IPS DF 4.7 (cell line): ENCODE measurements at regions not wholly inside any gene's neighbourhood (a gene's known extent, or its start where the extent isn't known, plus 50 kb on each side); places are given as distances from the start of the nearest gene placed in this dataset.
"Not testable (repeated sequence)": the region's sequence is repeated elsewhere in the genome, so short reads cannot be mapped to it uniquely, and the experiment has no call there.

Source experiments
- DNase-seq: peaks from one replicate; pipeline ENCODE4 v3.0.0-alpha.2; 2013; ENCODE audit warnings: low spot score; ENCODE audit errors: extremely low read depth

DNA sequence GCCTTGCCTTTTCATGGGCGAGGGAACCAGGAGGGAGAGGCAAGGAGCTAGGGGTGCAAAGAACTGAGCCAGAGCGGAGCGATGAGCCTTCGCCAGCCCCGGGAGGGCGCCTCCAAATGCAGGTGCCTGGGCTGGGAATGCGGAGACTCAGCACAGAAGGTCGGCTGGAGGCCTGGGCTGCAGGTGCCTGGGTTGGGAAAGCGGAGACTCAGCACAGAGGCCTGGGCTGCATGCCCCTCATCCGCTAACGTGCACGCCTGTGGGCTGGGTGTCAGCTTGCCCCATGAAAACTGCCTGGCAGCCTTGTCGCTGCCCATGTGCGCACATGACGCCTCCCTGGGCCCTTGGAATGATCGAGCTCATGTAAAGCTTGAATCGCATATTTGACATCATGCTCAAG is 51.8 kb downstream of the POM121L12 start:
- DNase-seq, result no peak

DNA sequence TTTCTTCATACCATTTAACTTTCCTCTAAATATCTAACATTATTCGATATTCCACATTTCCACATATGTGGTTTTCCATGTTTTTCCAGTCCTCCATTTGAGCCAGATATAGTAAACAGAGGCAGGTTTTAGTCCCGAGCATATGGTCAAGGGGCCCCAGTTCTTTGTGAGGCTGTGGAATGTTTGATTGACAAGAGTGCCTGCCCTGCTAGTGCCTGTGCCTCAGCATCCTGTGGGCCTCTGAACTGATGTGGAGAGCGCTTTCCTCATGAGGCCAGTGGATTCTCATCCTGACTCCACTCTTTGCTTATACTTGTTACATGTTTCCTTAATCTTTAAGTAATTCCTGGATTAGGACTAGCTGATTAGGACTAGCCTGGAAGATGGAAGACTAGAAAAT is 58.8 kb downstream of the POM121L12 start:
- DNase-seq, result no peak

DNA sequence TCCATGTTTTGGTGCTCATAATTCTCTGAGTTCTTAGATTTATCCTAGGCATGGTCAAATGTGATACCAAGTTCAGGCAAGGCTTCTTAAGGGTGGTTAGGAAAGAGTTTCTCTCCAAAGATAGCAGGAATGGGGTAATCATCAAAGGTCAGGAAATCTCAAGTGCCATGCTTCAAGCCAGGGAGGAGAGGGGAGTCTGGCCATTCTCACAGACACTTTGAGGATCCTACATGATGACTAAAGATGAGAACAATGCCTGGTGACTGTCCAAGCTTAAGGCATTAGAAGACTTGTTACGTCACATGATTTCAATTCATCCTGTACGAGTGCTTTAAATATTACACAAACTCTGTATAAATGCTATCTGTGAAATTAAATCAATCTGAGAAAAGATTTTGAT is 59.4 kb downstream of the POM121L12 start:
- no peak for DNase-seq

DNA sequence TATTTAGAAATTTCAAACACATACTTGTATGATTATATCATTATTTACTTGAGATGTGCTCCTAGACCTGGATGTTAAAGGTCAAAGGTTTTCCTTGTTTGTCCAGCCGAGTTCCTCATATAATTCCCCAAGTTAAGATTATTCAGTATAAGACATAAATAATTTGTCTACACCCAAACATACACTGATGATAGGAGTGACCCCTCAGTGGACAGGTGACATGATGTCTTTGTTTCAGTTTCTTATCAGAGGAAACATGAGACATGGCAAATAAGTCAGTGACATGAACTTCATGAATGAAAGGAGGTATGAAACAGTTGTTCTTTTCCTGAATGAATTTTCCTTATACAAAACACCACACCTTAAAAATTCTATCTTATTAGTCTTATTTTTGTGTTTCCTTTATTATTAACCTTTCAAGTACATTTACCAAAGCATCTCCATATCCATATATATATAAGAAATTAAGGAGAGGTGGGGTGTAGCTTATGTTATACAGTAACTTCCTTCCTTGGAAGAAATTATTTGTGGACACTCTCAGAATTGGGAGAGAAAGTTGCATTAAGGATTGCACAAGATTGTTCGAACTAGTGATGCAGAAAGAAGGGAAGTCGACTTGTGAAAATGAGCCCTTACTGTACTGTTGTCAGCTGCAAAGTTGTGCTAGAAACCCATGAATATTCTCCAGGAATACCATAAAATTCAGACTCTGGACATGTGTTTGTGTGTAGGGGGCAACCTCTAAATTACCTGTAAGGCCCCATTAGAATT is 60.5 kb downstream of the POM121L12 start:
- DNase-seq, result no peak

DNA sequence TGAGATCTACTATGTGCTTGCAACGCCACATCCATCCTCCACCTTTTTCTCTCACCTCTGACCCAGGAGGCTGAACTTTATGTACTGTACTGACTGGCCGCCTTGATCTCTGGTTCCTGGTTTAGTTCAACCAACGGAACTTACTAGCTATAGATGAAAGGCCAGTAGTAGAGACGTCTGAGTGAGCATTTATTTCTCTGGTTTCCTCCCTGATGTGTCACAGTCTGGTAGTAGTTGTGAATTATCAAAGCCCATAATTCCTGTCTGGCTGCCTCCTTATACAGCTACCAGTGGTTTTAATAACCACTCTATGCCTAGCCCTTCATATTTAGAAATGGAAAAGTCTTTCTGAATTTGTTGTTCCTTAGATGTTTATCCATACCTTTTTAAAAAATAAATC is 64.7 kb downstream of the POM121L12 start:
- DNase-seq, result no peak

DNA sequence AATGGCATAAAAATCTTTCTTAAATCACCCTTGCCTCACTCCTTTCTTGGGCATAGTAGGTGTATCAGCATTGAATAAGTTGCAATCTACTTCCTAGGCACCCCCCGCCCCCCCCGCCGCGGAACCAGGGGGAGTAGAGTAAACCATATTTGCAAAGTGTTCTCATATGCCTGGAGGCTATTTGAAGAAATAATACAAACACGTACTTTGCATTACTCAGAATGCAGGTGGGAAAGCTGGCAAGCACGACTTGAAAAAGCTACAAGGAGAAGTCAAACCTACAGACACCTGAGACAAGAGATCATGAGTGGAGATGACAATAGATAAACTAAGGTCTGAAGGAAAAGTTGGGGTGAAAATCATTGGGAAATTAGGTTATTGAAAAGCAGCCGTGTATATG is 65.6 kb downstream of the POM121L12 start:
- DNase-seq, result no peak

DNA sequence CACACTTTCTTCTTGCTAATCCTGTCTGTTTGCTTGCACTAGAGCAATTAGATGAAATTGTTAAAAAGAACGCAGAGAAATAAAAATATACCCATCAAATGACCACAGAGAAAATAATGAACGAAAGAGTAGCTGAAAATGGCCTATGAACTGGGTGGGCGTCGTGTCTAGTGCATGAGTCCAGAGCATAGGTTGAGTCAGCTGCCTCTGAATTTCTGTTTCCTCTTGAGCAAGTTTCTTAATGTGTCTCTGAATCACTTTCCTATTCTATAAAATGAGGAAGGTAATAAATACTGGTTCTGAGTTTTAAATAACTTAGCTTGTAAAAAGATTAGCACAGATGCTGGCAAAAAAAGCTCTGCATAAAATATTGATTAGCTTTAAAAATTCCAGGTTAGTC is 75.0 kb downstream of the POM121L12 start:
- no peak for DNase-seq

DNA sequence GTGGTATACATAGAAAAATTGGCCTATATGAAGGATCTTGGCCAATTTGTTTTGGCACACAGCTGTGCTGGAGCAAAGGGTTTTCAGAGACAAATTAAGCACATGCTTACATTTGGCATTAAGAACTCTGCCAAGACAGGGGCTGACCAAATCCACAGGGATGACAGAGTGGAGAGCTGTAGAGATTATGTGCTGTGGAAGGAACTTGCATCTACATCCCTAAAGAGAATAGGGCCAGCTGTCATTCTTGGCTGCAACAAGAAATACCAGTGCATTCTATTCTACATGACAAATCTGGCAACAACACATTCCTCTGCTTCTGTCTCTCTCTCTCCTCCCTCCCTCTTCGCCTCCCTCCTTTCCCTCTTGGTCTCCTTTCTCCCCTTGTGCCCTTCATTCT is 75.6 kb downstream of the POM121L12 start:
- no peak for DNase-seq

DNA sequence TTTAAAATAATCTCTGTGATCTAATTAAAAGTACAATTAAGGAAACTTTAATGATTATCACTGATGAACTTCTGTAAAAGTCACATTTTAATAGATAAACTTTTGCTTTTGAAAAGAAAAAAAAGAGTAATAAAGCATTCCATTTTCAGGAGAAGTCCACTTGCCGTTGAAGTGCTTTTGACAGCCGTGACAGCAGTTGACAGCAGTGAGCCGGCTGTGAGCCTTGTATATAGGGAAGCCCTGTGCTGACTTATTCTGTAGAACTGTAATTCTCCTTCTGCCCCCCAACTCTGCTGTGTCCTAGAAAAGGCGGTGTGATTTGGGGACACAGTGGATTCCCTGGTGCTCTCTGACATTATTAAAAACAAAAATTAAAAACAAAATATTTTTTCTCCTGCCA is 78.0 kb downstream of the POM121L12 start:
- DNase-seq, result no peak

DNA sequence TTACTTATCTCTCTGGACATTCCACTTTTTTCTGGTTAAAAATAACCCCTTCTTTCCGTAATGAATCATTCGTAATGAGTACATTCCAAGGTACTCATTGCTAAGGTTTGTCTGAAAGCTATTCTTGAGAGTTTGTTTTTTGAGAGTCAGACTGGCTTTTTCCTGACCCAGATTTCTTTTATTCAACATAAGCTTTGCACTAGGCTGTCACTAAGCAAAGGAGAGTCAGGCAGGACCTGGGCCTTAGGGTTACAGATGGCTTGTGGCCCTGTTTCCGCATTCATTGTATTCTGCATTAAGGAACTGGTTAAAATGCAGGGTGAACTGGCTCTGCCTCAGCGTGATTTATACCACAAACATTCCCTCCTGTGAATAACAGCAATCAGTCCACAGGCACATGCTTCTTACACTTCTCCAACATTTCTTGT is 84.1 kb downstream of the POM121L12 start:
- no peak for DNase-seq

DNA sequence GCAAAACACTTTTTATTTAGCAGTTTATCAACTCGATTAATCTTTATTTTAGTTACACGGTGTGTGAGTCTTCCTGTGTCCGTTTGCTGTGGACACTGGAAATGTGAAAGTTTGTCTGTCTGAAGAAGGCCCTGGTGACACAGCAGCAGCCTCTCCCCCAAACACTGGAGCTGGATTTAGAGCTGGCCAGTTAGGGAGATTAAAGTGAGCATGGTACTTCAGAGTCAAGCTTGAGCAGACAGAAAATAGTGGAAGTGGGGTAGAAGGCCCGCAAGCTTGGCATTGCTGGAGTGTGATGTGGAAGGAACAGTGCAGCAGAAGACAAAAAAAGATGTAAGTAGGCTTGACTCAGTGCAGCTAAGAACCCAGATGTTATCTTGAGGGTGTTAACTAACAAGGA is 85.9 kb downstream of the POM121L12 start:
- no peak for DNase-seq

DNA sequence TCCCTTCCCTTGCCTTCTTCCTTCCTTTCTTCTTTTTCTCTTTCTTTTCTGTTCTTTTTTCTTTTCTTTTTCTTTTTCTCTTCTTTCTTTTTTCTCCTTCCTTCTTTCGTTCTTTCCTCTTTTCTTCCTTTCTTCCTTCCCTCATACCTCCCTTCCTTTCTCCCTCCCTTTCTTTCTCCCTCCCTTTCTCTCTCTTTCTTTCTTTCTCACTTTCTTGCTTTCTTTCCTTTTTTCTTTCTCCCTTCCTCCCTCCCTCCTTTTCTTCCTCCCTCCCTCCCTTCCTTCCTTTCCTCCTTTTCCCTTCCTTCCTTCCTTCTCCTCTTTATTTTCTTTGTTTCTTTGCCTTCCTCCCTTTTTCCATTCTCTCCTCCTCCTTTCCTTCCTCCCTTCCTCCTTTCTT is 96.3 kb downstream of the POM121L12 start:
- no peak for DNase-seq

DNA sequence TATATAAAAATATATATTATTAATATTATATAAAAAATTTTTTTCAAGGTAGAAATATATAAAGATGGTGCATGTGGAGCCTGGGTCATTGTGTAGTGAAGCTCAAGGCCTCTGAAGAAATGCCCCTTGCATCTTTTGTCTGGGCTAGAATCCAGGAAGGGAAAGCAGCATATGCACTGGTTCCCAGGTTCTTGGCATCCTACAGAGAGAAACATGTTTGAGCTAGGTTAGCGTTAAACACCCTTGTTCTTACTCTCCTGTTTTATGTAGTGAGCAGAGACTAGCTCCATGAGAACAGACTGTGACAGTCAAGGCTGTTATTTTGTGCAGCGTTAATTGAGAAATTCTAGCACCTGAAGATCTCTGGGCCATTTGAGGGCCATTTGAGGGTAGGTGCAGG is 116.1 kb downstream of the POM121L12 start:
- no peak for DNase-seq

DNA sequence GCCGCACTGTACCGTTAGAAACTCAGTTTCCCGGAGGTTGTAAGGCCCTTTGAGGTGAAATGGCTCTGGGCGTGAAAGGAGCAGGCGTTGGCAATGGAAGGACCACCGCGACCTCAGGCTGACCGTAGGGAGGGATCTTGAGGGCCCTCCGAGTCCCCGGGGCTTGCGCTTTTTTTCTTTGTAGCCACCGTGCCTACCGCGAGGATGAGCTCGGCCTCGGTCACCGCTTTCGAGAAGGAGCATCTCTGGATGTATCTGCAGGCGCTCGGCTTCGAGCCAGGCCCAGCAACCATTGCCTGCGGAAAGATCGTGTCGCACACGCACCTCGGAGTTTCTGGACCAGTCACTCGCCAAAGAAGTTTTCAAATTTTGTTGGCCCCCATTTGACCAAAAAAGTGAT is 151.8 kb downstream of the POM121L12 start:
- DNase-seq, result not testable (repeated sequence)

DNA sequence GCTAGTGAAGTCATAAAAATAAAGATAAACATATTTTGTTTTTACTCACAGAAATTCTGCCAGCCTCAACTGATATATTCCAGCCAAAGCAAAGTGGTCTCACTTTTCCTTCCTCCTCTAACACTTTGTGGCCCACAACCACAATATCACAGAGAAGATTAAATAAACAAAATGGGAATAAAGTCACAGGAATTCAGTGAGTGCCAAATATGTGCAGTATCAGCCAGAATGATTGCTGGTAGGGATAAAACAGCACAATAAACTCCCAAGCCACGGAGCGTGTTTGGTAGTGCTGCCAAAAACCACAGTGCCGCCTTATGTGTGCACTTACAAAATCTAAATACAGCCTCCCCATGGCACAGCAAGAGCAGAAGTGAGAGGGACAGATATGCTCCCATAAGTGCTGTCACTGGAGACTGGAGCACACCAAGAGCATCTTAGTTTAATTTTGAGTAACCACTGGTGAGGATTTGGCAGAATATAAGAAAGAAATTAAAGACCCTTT is 155.8 kb downstream of the POM121L12 start:
- DNase-seq, result no peak

DNA sequence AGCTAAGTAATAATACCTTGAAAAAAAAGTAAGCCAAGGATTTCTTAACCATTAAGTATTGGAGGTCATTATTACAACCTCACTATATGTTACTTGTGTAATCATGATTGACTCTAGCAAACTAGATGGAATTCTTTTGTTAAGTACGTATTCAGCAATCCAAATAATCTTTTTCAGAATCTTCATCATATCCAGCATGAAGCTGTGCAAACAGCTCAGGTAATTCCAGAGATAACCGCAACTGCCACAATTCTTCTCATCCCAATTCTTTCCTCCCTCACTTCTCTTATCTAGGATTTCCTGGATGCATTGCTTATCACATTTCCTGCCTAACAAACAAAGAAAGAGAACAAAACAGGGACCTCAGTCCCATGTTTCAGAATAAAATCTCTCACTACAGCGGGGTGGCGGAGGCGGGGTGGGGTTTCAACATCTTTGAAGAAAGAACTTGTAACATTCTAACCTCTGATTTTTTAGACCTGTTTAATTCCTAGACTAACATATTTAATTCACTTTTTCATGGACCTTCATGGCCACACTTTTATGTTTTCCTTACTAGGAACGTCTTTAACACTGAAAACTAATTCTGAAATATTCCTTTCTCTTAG is 156.5 kb downstream of the POM121L12 start:
- DNase-seq, result no peak

DNA sequence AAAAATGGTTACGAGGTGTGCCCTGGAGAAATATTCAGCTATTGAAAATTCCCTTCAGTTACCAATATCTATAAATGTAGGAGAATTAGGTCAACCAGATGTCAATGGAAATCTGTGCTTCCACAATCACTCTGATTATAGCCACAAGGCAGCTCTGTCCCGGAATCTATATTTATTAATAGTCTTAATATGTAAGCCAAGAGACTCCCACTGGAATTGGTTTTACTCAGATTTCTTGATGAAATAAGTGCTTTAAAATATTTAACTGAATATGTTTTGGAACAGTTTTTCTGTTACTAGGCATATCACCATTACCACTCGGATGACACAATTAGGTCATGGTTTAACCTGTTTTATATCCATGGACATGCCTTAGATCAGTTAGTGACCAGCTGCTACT is 169.6 kb downstream of the POM121L12 start:
- DNase-seq, result no peak

DNA sequence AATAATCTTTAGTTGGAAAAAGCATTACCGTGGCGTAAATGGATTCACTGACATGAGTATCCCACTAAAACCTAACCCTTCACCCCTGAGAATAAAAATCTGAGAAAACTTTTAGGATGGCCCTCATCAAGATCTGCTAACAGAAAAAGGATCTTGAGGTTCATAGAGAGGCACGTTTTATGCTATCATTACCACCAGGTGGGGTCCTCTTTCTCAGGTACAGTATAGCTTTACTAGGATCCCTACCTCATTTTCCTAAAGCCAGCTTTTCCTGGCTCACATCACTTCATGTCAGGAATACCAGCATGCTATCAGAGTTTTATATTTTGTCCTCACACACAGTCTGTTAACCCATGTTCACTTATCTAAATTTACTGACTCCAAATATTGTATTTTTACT is 173.7 kb downstream of the POM121L12 start:
- no peak for DNase-seq

DNA sequence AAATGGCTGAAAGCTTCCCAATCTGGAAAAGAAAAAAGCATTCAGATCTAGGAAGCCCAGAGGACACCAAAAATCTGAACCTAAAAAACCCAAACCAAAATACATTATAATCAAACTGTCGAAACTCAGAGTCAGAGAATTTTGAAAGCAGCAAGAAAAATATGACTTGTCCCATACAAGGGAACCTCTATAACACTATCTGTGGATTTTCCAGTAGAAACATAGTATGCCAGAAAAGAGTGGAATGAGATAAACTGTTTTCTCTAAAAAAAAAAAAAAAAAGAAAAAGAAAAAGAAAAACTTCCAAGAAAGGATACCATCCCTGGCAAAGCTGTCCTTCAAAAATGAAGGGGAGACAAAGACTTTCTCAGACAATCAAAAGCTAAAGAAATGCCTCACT is 179.0 kb downstream of the POM121L12 start:
- DNase-seq, result no peak

DNA sequence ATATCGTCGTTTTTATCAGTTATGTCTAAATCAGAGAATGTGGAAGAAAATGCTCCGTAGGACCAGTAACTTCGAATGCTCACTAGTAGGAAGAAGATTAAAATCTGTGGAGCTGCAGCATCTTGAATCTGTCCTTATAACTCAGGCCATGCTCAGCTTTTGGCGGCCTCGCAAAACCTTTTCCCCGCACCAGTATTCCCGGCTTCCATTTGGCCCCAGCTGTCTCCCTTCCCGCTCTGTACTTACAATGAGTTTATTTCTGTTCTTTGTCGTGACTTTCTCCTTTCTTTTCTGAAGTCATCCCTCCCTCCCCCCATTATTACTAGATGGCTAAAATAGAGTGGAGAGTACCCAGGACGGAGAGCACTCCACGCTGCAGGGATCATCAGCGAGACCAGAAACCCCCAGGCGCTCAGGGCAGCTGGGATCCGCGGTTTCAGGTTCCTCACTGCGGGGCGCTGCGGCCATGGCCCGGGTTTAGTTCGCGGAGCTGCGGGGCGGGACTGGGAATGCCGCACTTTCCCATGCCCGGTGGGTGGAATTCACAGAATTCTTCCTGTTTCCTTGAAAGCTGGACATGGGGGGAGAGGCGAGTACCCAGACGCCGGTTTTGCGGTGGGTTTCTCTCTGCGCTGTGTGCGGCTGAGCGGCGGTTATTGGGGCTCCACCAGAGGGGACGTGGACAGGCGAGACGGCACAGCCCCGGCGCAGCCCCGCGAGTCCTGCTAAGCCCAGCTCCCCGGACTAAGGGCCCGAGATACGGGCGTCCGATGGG is 183.5 kb downstream of the POM121L12 start:
- no peak for DNase-seq

DNA sequence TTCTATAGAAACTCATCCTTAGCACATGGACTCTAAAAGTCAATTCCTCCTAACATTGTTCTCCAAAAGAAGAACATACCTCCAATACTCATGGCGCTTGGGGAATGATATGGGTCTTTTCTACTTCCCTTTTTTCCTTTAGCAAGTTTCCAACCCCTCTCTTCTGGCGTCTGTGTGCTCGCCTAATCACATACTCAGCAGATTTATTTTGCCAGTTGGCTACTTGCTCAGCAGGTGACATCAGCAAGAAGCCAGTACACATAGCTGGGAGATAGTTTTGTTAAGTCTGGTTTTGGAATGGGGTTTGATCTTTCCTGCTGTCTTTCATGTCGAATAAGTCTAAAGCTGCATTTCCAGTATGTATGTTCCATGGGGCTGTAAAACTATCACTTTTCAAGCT is 193.8 kb downstream of the POM121L12 start:
- DNase-seq, result no peak

DNA sequence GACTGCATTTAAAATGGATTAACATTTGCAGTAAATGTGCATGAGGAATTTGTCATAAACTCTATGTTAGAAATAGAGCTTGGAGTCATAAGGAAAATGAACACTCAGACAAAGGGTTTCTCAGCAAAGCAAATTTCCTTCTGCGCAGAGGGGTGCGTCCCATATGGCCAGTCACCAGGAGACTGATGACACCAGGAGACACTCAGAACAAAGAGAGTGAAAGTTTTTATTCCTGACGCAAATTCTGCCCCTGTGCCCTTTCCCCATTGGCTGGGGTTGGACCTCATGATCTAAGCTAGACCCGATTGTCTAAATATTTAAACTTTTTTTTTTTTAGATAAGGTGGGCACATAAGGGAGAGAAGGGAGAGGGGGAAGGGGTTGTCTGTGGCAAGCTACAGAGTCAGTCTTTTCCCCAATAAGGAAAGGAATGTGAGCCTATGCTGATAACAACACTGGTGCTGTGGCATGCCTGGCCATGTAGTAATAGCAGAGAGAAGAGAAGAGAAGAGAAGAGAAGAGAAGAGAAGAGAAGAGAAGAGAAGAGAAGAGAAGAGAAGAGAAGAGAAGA is 202.0 kb downstream of the POM121L12 start:
- no peak for DNase-seq
